GM13977 (cell line): ENCODE measurements at regions not wholly inside any gene's neighbourhood (a gene's known extent, or its start where the extent isn't known, plus 50 kb on each side); places are given as distances from the start of the nearest gene placed in this dataset.
"Not testable (repeated sequence)": the region's sequence is repeated elsewhere in the genome, so short reads cannot be mapped to it uniquely, and the experiment has no call there.

Experiments used
- DNase-seq: peaks from one replicate; pipeline ENCODE4 v3.0.0; 2012; ENCODE audit warnings: low spot score
- in situ Hi-C: fragments of 300-500 bp; cut with MboI; formaldehyde crosslinking; loops from one replicate; pipeline ENCODE4 v1.12.0; 2022; ENCODE audit warnings: low sequenced_read_pairs, low pct_unique_long_range_greater_than_20kb, mixed read lengths, inconsistent platforms; ENCODE audit not compliant: unreplicated experiment
- TF ChIP-seq, protein P1 (sequence below): IDR thresholded peaks from 2 replicates; pipeline ENCODE4 v1.5.1; 2012; ENCODE audit warnings: mild to moderate bottlenecking, control low read depth; ENCODE audit not compliant: insufficient read depth; ENCODE audit errors: extremely low read depth, missing control alignments

DNA sequence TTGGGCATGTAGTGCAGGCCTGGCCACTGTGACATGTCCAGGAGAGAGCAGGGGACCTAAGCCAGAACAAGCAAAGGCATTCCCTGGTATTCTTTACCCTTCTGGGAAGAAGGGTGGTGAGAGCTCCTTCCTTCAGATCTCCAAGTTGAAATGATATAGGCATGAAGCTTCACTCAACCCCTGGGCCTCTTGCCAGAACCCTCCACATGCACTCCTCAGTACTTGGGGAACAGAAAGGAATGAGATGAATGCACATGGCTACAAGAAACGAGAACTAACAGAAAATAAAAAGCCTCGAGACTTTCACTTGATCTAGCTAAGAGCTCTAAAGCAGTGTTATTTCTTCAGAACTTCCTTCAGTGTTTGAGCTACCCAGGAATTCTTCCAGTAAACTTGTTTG lies 262.2 kb downstream of the ETV1 start:
- in situ Hi-C loops, result no loop called here
- DNase-seq, result no peak
- TF ChIP-seq, protein P1, sequence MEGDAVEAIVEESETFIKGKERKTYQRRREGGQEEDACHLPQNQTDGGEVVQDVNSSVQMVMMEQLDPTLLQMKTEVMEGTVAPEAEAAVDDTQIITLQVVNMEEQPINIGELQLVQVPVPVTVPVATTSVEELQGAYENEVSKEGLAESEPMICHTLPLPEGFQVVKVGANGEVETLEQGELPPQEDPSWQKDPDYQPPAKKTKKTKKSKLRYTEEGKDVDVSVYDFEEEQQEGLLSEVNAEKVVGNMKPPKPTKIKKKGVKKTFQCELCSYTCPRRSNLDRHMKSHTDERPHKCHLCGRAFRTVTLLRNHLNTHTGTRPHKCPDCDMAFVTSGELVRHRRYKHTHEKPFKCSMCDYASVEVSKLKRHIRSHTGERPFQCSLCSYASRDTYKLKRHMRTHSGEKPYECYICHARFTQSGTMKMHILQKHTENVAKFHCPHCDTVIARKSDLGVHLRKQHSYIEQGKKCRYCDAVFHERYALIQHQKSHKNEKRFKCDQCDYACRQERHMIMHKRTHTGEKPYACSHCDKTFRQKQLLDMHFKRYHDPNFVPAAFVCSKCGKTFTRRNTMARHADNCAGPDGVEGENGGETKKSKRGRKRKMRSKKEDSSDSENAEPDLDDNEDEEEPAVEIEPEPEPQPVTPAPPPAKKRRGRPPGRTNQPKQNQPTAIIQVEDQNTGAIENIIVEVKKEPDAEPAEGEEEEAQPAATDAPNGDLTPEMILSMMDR, result no peak

DNA sequence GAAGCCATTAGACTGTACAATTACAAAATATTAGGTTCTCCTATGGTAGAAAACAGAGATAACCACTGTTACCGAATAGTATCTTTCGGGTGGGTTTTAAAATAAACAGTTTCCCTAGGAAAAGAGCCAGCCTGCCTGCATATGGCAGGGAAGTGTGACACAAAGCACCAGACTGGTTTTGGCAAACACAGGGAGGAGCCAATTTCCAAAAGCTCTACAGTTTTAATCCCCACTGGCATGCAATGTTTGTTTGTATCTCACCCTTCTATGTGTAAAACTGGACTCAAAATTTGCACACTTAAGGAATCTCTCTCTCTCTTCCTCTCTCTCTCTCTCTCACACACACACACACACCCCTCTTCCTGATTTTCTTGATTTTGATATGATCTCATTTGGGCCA lies 261.7 kb downstream of the ETV1 start:
- in situ Hi-C loops, result no loop called here
- TF ChIP-seq, protein P1, result no peak
- no peak for DNase-seq

DNA sequence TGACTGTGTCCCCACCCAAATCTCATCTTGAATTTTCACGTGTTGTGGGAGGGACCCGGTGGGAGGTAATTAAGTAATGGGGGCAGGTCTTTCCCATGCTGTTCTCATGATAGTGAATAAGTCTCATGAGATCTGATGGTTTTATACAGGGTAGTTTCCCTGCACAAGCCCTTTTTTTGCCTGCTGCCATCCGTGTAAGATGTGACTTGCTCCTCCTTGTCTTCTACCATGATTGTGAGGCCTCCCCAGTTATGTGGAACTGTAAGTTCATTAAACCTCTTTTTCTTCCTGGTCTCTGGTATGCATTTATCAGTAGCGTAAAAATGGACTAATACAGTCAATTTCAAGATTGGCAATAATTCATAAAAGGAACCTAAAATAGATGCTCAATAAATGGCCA lies 261.0 kb downstream of the ETV1 start:
- DNase-seq, in situ Hi-C loops: not testable (repeated sequence)

DNA sequence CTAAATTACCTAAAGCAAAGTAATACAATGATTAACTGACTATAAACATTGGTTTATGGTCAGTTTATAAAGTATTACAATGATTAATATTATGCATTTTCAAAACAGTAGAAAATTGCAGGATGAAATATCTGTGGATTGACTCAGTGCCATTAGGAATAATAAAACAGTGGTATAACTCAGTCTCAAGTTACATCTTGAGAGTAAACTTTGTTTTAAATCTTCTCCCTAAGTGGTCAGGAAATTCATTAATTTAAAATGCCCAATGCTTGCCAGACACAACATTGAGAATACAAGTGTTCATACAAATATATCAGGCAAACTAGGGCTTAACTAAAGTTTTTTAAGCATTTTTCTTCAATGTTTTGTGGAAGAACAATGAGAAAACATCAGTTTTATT lies 257.8 kb downstream of the ETV1 start:
- DNase-seq, result no peak
- in situ Hi-C loops, result no loop called here
- TF ChIP-seq, protein P1, result no peak

DNA sequence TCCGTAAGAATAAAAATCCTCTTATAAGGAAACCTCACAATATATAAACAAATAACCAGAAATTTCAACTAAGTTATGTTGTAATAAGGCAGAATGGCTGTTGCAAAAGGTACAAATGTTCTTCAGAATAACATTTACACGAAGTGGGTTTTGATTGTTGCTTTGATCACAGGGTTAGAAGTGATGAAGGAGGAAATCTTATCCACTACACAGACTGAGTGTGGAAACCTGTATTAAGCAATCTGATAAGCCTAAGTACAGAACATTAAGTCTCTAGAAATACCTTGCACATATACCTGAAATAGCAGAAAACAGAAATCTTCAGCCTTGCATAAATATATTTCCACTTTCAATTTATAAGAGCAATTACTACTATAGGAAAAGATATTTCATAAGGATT lies 251.9 kb downstream of the ETV1 start:
- no peak for DNase-seq
- TF ChIP-seq, protein P1, result no peak
- in situ Hi-C loops, result no loop called here

DNA sequence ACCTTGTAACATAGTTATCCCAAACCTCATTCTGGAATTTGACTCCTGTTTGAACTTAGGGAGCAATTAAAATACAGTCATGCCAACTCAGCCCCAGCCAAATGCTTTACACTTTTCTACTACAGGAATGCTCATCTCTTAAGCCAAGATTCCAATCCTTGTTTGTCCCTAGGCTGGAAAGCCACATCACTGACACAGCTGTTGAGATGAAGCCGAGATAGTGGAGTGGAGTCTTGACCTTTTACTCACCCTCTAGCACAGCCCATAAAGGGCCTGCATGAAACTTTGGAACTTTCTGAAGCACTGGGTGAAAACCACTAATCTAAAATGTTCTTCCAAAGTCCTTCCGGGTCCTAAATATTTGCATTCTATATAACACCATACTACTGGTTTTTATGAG lies 247.3 kb downstream of the ETV1 start:
- TF ChIP-seq, protein P1, result no peak
- in situ Hi-C loops, result no loop called here
- DNase-seq, result no peak

DNA sequence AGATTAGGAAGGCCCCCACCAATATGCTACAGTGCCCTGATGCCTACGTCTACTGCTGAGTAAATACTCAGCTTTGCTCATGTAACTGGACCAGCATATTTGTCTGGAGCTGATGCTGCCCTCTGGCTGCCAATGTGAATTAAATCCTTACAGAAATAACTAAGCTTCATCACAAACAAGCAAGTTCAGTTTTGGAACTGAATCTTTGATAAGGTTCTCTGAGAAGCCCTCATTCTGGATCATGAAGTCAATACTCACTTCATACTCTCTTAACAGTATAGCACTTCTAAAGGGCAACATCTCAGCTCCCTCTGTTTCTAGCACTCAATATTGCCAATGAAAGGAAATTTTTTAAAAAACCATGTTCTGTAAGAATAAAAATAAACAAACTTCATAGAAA lies 246.7 kb downstream of the ETV1 start:
- in situ Hi-C loops, result no loop called here
- TF ChIP-seq, protein P1, result peak; percentile 38
- DNase-seq, result no peak

DNA sequence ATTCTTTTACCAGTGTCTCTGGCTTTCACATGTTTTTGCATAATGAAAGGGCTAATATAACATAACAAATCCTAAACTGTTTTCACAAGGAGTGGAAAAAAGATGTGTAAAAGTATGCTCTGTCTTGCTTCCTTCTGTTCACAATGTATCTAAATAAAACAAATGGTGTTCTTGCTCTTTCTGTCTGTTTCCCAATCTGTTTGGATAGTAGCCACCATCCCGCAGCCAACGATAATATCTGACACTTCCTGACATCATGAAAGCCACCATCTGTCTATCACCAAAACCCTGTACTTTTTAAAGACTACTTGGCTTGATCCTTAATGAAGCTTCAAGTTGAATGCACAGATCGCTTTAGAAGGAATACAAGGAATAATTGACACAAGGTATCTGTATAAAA lies 246.2 kb downstream of the ETV1 start:
- TF ChIP-seq, protein P1, result no peak
- in situ Hi-C loops, result no loop called here
- DNase-seq, result no peak
